Trophoblast cell (in vitro differentiated cells and primary cell): ENCODE measurements at regions not wholly inside any gene's neighbourhood (a gene's known extent, or its start where the extent isn't known, plus 50 kb on each side); places are given as distances from the start of the nearest gene placed in this dataset.

Source experiments
- DNase-seq, 2 donors: peaks; one replicate each; pipeline ENCODE4 v3.0.0-alpha.2; 2016
- H2AFZ ChIP-seq: 2 replicates; pipeline ENCODE4 v1.6.1; 2013; ENCODE audit warnings: low read length, moderate library complexity, mild to moderate bottlenecking; ENCODE audit not compliant: insufficient read depth, poor library complexity
- H2AK5ac ChIP-seq: 2 replicates; pipeline ENCODE4 v1.6.1; 2013; ENCODE audit warnings: mild to moderate bottlenecking, low read length
- H2BK120ac ChIP-seq: 2 replicates; pipeline ENCODE4 v1.6.1; 2013; ENCODE audit warnings: low read length, mild to moderate bottlenecking, moderate library complexity; ENCODE audit not compliant: insufficient read depth, poor library complexity
- H2BK12ac ChIP-seq: 2 replicates; pipeline ENCODE4 v1.6.1; 2013; ENCODE audit warnings: mild to moderate bottlenecking, low read length, moderate library complexity
- H2BK5ac ChIP-seq: 2 replicates; pipeline ENCODE4 v1.6.1; 2013; ENCODE audit warnings: low read length, low read depth, moderate library complexity, mild to moderate bottlenecking; ENCODE audit not compliant: poor library complexity
- H3K14ac ChIP-seq: 2 replicates; pipeline ENCODE4 v1.6.1; 2013; ENCODE audit warnings: mild to moderate bottlenecking, low read length
- H3K18ac ChIP-seq: 2 replicates; pipeline ENCODE4 v1.6.1; 2013; ENCODE audit warnings: mild to moderate bottlenecking, low read length
- H3K23ac ChIP-seq: 2 replicates; pipeline ENCODE4 v1.6.1; 2013; ENCODE audit warnings: low read length
- H3K27ac ChIP-seq: 2 replicates; pipeline ENCODE4 v1.5.1; 2013; ENCODE audit warnings: low read depth, mild to moderate bottlenecking, inconsistent platforms, low read length, moderate library complexity
- H3K27me3 ChIP-seq: 2 replicates; pipeline ENCODE4 v1.6.1; 2013; ENCODE audit warnings: inconsistent platforms, mild to moderate bottlenecking, low read length, moderate library complexity; ENCODE audit not compliant: insufficient read depth
- H3K36me3 ChIP-seq, 2 experiments: 1 replicate in 1 of 2; 2 replicates in 1 of 2; pipeline ENCODE4 v1.6.1; 2013; ENCODE audit warnings: low read length in 2 of 2, mild to moderate bottlenecking in 2 of 2, moderate library complexity in 1 of 2; ENCODE audit not compliant: insufficient read depth in 2 of 2, control insufficient read depth in 1 of 2
- H3K4ac ChIP-seq: 2 replicates; pipeline ENCODE4 v1.6.1; 2013; ENCODE audit warnings: low read depth, mild to moderate bottlenecking, low read length, moderate library complexity
- H3K4me1 ChIP-seq, 2 experiments: 1 replicate in 1 of 2; 2 replicates in 1 of 2; pipeline ENCODE4 v1.6.1; 2013; ENCODE audit warnings: low read length in 2 of 2, mild to moderate bottlenecking in 2 of 2, moderate library complexity in 1 of 2; ENCODE audit not compliant: insufficient read depth in 2 of 2, control insufficient read depth in 1 of 2
- H3K4me2 ChIP-seq: 2 replicates; pipeline ENCODE4 v1.6.1; 2013; ENCODE audit warnings: inconsistent platforms, mild to moderate bottlenecking, low read length, moderate library complexity
- H3K4me3 ChIP-seq: 2 replicates; pipeline ENCODE4 v1.5.1; 2013; ENCODE audit warnings: mild to moderate bottlenecking, low read depth, low read length, inconsistent platforms
- H3K79me1 ChIP-seq: one replicate; pipeline ENCODE4 v1.6.1; 2013; ENCODE audit warnings: low read length
- H3K79me2 ChIP-seq: 2 replicates; pipeline ENCODE4 v1.6.1; 2013; ENCODE audit warnings: low read length, mild to moderate bottlenecking; ENCODE audit not compliant: control insufficient read depth, insufficient read depth, poor library complexity
- H3K9ac ChIP-seq: 2 replicates; pipeline ENCODE4 v1.6.1; 2013; ENCODE audit warnings: mild to moderate bottlenecking, low read length
- H3K9me3 ChIP-seq: 2 replicates; pipeline ENCODE4 v1.6.1; 2013; ENCODE audit warnings: low read depth, mild to moderate bottlenecking, control low read depth, inconsistent platforms, low read length; ENCODE audit not compliant: insufficient read depth
- H4K12ac ChIP-seq: 2 replicates; pipeline ENCODE4 v1.6.1; 2013; ENCODE audit warnings: low read depth, mild to moderate bottlenecking, low read length, moderate library complexity
- H4K8ac ChIP-seq: 2 replicates; pipeline ENCODE4 v1.6.1; 2013; ENCODE audit warnings: low read depth, mild to moderate bottlenecking, low read length, moderate library complexity
- H4K91ac ChIP-seq: one replicate; pipeline ENCODE4 v1.6.1; 2013; ENCODE audit warnings: low read depth, mild to moderate bottlenecking, low read length, moderate library complexity
- WGBS: extraction: QIAGEN DNeasy Blood & Tissue Kit; methylation state at CpG from one replicate; pipeline ENCODE4 v1.1.7; 2013; ENCODE audit warnings: missing lambda C conversion rate; ENCODE audit not compliant: insufficient read length, insufficient coverage; ENCODE audit errors: extremely low coverage; 5-methylcytosine and 5-hydroxymethylcytosine counted together

- Histone ChIP-seq H3K27me3 (no peaks in the 10 kb centered on the region), H4K12ac (no peak overlapping the region), H3K4ac (no peak overlapping the region), H3K4me1 (no peaks in the 10 kb centered on the region), H2BK5ac (no peak overlapping the region), H2AK5ac (no peak overlapping the region), H3K27ac (no peak overlapping the region), H2BK12ac (no peak overlapping the region), H3K14ac (no peak overlapping the region), H3K79me1 (no peaks in the 10 kb centered on the region), H4K8ac (no peak overlapping the region), H3K36me3 (no peaks in the 10 kb centered on the region), H3K9me3 (no peaks in the 10 kb centered on the region), H3K9ac (no peak overlapping the region), H3K4me2 (no peak overlapping the region), H3K23ac (no peak overlapping the region), H3K79me2 (no peaks in the 10 kb centered on the region), H2AFZ (no peak overlapping the region), H4K91ac (no peak overlapping the region), H3K18ac (no peak overlapping the region), H2BK120ac (no peak overlapping the region), H3K4me3 (no peak overlapping the region)
- no CpG with 5 or more reads among the region's 6 CpGs for WGBS
- DNase-seq: no peak
Measured at GRCh38 chr1:11342621-11343032, 69.6 kb downstream of the UBIAD1 start.

DNA sequence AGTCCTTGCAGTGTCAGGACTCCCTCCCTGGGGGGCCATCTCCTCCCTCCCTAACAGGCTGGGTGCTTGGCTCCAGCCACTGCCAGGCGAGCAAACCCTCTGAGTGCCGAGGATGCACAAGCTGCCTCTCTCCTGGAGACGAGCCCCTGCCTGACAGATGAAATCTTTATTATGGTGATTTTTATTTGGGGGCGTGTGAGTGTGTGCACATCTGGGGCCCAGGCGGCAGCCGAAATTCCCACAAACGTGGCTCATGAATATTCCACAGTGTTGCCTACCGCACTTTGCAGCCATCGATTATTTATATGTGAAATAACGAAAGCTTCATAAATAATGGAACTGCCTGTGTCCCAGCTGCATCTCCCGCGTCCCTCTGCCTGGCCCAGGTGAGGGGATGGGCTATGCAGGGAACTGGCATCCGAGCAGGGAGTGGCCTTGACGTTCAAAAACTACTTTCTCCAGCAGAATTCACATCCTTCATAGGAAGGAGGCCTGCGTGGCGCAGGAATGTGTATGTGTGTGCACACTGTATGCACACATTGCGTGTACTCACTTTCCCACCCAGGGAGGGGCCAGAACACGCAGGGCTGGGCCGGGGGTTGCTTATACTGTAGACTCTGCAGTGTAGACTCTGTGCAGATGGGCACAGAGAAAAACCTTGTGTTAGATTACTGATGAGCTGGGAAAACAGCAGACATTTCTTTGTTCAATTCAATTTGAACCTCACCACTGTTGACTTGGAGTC is 73.1 kb downstream of the UBIAD1 start:
- Histone ChIP-seq H3K14ac (no peak overlapping the region), H4K12ac (no peak overlapping the region), H3K4ac (no peak overlapping the region), H4K91ac (no peak overlapping the region), H2BK5ac (no peak overlapping the region), H3K4me1 (no peaks in the 10 kb centered on the region), H3K23ac (no peak overlapping the region), H3K18ac (no peak overlapping the region), H2AFZ (no peak overlapping the region), H3K79me1 (no peaks in the 10 kb centered on the region), H3K27ac (no peak overlapping the region), H3K79me2 (no peaks in the 10 kb centered on the region), H3K4me3 (no peak overlapping the region), H4K8ac (no peak overlapping the region), H3K9me3 (no peaks in the 10 kb centered on the region), H2BK12ac (no peak overlapping the region), H3K4me2 (no peak overlapping the region), H2BK120ac (no peak overlapping the region), H3K36me3 (no peaks in the 10 kb centered on the region), H3K27me3 (no peaks in the 10 kb centered on the region), H2AK5ac (no peak overlapping the region), H3K9ac (no peak overlapping the region)
- DNase-seq: no peak
- WGBS: no CpG with 5 or more reads among the region's 19 CpGs

GRCh38 chr1:11350265-11350664 is 77.3 kb downstream of the UBIAD1 start:
- Histone ChIP-seq H3K18ac (no peak overlapping the region), H2AK5ac (no peak overlapping the region), H3K36me3 (no peaks in the 10 kb centered on the region), H2BK12ac (no peak overlapping the region), H3K4me2 (no peak overlapping the region), H3K4ac (no peak overlapping the region), H3K79me2 (no peaks in the 10 kb centered on the region), H3K79me1 (no peaks in the 10 kb centered on the region), H2BK120ac (no peak overlapping the region), H3K23ac (no peak overlapping the region), H3K14ac (no peak overlapping the region), H3K9me3 (no peaks in the 10 kb centered on the region), H3K4me1 (no peaks in the 10 kb centered on the region), H4K12ac (no peak overlapping the region), H3K9ac (no peak overlapping the region), H3K27ac (no peak overlapping the region), H3K27me3 (no peaks in the 10 kb centered on the region), H4K8ac (no peak overlapping the region), H2AFZ (no peak overlapping the region), H3K4me3 (no peak overlapping the region), H2BK5ac (no peak overlapping the region), H4K91ac (no peak overlapping the region)
- no CpG with 5 or more reads among the region's 14 CpGs for WGBS
- no peak for DNase-seq

GRCh38 chr1:11352058-11352715 is 79.2 kb downstream of the UBIAD1 start:
- H3K27me3 ChIP-seq: no peaks in the 10 kb centered on the region
- H2AFZ ChIP-seq: no peak overlapping the region
- no CpG with 5 or more reads among the region's 12 CpGs for WGBS
- no peak overlapping the region for H3K18ac ChIP-seq
- H3K9me3 ChIP-seq: no peaks in the 10 kb centered on the region
- no peak for DNase-seq
- no peak overlapping the region for H4K12ac ChIP-seq
- no peak overlapping the region for H4K8ac ChIP-seq
- no peak overlapping the region for H3K4me3 ChIP-seq
- H3K79me2 ChIP-seq: no peaks in the 10 kb centered on the region
- H3K4me2 ChIP-seq: no peak overlapping the region
- H3K23ac ChIP-seq: no peak overlapping the region
- no peaks in the 10 kb centered on the region for H3K36me3 ChIP-seq
- H2BK5ac ChIP-seq: no peak overlapping the region
- H4K91ac ChIP-seq: no peak overlapping the region
- no peak overlapping the region for H3K14ac ChIP-seq
- no peak overlapping the region for H3K27ac ChIP-seq
- no peak overlapping the region for H3K4ac ChIP-seq
- no peak overlapping the region for H2BK120ac ChIP-seq
- H3K9ac ChIP-seq: no peak overlapping the region
- no peaks in the 10 kb centered on the region for H3K79me1 ChIP-seq
- no peak overlapping the region for H2BK12ac ChIP-seq
- no peak overlapping the region for H2AK5ac ChIP-seq
- no peaks in the 10 kb centered on the region for H3K4me1 ChIP-seq
